ENCODE measurements at regions not wholly inside any gene's neighbourhood (a gene's known extent, or its start where the extent isn't known, plus 50 kb on each side); places are given as distances from the start of the nearest gene placed in this dataset.

GRCh38 chr18:8504880-8505435, 104.3 kb upstream of the RAB12 start:
- TF ChIP-seq, protein P1, sequence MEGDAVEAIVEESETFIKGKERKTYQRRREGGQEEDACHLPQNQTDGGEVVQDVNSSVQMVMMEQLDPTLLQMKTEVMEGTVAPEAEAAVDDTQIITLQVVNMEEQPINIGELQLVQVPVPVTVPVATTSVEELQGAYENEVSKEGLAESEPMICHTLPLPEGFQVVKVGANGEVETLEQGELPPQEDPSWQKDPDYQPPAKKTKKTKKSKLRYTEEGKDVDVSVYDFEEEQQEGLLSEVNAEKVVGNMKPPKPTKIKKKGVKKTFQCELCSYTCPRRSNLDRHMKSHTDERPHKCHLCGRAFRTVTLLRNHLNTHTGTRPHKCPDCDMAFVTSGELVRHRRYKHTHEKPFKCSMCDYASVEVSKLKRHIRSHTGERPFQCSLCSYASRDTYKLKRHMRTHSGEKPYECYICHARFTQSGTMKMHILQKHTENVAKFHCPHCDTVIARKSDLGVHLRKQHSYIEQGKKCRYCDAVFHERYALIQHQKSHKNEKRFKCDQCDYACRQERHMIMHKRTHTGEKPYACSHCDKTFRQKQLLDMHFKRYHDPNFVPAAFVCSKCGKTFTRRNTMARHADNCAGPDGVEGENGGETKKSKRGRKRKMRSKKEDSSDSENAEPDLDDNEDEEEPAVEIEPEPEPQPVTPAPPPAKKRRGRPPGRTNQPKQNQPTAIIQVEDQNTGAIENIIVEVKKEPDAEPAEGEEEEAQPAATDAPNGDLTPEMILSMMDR (IDR thresholded peaks at IDR 0.05; ENCODE audit: insufficient read depth, low read length), result no peak
- TF ChIP-seq POLR2AphosphoS5 (IDR thresholded peaks at IDR 0.05; ENCODE audit: low read depth) (no peak), GABPA (IDR thresholded peaks at IDR 0.05; ENCODE audit: low read depth) (no peak)
- TF ChIP-seq, protein P2, sequence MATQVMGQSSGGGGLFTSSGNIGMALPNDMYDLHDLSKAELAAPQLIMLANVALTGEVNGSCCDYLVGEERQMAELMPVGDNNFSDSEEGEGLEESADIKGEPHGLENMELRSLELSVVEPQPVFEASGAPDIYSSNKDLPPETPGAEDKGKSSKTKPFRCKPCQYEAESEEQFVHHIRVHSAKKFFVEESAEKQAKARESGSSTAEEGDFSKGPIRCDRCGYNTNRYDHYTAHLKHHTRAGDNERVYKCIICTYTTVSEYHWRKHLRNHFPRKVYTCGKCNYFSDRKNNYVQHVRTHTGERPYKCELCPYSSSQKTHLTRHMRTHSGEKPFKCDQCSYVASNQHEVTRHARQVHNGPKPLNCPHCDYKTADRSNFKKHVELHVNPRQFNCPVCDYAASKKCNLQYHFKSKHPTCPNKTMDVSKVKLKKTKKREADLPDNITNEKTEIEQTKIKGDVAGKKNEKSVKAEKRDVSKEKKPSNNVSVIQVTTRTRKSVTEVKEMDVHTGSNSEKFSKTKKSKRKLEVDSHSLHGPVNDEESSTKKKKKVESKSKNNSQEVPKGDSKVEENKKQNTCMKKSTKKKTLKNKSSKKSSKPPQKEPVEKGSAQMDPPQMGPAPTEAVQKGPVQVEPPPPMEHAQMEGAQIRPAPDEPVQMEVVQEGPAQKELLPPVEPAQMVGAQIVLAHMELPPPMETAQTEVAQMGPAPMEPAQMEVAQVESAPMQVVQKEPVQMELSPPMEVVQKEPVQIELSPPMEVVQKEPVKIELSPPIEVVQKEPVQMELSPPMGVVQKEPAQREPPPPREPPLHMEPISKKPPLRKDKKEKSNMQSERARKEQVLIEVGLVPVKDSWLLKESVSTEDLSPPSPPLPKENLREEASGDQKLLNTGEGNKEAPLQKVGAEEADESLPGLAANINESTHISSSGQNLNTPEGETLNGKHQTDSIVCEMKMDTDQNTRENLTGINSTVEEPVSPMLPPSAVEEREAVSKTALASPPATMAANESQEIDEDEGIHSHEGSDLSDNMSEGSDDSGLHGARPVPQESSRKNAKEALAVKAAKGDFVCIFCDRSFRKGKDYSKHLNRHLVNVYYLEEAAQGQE (IDR thresholded peaks at IDR 0.05; ENCODE audit: insufficient replicate concordance, low read depth), result no peak

Data from HL-60 (cell line).